DMS 273 (cell line): ENCODE measurements at regions not wholly inside any gene's neighbourhood (a gene's known extent, or its start where the extent isn't known, plus 50 kb on each side); places are given as distances from the start of the nearest gene placed in this dataset.

ENCODE experiments used
- DNase-seq: peaks from one replicate; lab custom pipeline; 2025; ENCODE audit not compliant: unreplicated experiment; lab: John Stamatoyannopoulos, UW

DNA sequence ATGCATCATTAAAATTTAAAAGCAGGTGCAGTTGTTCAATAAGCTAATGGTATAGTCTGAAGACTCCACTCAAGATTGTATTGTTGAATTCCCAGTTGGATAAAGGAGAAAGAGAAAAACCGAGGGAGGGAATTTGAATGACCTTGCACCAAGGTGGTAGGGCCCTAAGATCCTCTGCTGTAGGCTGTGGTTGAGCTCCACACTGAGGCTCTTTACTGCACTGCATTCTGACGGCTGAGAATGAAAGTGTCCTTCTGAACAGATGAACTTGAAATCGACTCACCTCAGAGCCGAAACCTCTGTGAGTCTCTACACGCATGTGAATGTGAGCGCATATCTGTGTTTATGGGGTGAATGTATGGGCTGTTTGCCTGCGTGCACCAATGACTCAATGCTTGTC, 388.9 kb upstream of the DACH1 start:
- DNase-seq: peak; percentile 79

DNA sequence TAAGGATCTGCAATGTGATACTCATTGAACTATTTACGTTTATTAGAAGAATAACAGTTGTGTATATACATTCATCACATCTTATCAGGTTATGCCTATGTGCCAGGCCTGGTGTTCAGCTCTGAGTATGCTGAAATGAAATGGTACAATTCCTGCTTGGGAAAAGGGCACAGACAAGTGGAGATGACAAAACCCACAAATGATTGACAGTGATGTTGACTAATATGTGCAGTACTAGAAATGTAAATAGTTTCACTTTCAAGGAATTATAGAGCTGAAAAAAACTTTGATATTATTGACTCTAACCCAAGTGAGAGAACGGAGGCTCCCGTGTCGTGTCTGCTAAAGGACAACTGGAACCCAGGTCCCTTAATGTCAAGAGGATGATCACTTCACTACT, 386.8 kb upstream of the DACH1 start:
- DNase-seq: no peak

DNA sequence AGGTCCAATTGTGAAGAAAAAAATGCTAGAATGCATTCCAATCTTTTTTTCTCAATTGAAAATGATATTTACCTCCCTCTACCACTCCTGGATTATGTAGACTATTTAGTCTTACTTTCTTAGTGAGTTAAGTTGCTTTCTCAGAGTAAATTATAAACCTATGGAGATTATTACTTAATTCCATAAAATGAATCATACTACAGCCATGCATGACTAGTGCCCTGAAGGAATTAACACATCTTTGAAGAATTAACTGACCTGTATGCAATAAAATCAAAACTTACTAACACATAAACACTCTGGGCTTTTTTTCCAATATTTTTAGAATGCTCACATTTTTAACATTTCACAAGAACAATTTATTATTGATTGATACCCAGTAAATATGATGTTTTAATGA, 379.4 kb upstream of the DACH1 start:
- no peak for DNase-seq

DNA sequence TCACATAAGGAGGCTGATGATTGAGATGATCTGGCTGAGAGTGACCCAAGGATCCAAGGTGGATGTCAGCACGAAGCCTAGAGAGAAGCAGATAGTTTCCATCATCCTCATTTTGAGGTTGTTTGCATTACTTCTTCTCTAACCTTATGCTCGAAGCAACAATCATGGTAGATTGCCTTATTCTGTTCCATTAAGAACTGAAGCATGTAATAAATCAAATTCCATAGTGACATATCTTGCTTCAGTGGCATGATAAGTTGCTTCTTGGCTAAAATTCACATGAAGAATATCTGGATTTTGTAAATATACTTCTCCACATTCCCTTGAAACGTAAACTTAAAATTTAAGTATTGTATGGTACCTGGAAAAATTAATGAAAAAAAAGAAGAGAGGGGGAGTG, 377.8 kb upstream of the DACH1 start:
- no peak for DNase-seq

DNA sequence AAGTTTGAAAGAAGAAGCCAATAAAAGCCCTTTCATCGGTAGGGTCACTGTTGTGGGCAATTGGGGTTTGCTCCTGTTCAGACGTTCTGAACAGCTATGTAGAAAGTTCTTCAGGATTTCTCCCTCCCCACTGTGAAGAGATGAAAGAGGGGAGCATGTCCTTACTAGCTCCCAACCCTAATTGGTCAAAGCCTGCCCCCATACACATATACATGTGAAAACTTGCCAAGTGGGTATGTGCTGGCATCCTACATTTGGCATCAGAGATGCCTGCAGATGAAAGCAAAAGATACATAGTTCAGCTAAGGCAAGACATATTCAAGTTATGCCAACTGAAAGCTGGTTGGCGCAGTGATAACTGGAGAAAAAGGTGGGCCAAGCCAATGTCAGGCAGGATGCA, 363.1 kb upstream of the DACH1 start:
- no peak for DNase-seq

DNA sequence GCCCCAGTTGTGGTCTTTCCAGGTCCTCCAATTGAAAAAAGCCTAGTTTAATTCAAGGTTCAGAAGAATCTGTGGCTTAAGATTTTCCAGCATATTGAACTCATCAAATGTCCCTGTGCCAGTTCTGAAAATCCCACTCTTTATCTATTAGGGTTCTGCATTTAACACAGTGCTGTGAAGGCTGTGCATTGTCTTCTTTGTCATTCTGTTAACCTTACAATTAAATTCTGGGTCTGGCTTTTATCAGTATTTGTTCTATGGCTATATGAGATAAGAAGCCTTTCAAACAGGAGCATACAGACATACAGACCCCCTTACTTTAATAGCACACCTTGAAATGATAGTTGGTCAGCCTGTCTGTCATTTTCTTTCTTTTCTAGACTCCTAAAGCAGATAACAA, 362.1 kb upstream of the DACH1 start:
- no peak for DNase-seq

DNA sequence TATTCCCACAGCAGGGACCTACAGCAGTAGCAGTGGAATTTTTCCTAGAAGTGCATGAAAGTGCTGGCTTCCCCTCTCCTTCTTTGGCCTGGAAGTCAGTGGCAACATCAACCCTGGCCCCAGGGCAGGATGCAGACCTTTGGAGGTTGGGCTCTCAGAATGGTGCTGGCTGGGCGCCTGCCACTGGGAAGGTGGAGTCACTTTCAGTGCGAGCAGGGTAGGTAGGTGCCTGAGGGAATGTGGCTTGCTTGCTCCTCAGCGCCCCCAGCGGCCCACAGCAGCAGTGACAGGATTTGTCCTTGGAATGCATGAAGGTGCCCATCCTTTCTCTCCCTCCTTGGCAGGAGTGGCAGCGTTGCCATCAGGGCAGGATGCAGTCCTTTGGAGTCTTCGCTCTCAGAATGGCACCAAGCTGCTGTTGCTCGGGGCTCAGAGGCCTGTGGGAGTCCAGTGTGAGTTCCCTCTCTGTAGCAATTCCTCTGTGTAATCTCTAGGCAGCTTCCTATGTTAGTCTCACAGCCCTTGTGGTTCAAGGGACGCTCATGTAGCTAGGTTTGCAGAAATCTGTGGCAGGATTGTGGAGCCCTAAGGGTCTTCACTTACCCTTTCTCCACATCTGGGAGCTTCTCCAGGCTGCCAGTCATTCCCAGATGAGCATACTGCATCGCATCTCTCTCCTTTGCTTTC, 354.4 kb upstream of the DACH1 start:
- peak; percentile 44 for DNase-seq

DNA sequence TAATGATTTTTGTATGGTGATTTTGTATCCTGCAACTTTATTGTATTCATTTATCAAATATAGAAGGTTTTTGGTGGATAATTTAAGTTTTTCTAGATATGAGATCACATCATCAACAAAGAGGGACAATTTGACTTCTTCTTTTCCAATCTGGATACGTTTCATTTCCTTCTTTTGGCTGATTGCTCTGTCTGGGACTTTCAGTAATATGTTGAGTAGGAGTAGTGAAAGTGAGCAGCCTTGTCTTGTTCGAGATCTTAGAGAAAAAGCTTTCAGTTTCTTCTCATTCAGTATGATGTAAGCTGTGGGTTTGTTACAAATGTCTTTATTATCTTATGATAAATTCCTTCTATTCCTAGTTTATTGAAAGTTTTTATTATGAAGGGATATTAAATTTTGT, 352.0 kb upstream of the DACH1 start:
- DNase-seq: no peak

DNA sequence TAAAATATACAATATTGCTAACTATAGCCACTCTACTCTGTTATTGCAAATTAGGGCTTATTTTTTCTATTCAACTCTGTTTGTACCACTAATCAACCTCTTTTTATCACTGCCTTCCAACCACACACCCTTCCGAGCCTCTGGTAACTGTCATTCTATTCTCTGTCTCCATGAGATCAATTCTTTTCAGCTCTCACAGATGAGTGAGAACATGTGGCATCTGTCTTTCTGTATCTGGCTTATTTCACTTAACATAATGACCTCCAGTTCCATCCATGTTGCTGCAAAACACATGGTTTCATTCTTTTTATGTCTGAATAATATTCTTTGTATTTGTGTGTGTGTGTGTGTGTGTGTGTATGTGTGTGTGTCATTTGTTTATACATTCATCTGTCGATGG, 350.1 kb upstream of the DACH1 start:
- DNase-seq: no peak

DNA sequence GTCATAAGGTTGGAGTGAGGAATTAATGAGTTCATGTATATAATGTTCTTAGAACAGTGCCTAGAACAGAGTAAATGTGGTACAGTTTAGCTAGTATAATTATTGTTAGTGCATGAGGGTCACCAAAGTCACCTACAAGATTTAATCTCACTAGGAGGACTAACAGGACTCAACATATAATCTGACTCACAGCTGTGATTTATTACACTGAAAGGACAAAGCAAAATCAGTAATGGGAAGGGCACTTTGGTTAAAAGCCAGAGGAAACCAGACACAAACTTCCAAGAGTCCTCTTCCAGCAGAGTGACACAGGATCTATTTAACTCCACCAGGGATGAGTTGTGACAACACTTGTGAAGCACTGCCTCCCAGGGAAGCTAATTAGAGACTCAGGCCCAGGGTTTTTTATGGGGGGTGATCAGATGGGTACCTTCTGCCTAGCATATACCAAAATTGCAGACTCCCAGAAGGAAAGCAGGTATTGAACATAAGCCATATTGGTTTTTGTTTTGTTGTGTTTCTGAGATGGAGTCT, 341.2 kb upstream of the DACH1 start:
- DNase-seq: no peak

DNA sequence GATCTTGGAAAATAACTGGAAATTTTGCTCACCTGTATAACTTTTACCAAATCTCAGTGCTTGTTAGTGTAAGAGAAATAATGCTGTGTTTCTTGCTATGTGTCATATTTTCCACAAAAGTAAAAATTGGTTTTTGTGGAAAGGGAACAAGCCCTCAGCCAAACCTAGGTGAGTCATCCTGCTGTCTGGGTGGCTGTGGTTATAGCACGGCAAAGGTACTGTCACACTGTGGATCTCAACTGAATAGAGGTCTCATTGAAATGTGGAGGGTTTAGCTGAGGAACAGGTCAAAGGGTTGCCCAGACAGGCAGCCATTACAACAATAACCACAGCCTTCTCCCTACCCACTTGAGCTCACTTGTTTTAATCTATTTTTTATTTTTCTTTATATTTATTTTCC, 338.8 kb upstream of the DACH1 start:
- no peak for DNase-seq

DNA sequence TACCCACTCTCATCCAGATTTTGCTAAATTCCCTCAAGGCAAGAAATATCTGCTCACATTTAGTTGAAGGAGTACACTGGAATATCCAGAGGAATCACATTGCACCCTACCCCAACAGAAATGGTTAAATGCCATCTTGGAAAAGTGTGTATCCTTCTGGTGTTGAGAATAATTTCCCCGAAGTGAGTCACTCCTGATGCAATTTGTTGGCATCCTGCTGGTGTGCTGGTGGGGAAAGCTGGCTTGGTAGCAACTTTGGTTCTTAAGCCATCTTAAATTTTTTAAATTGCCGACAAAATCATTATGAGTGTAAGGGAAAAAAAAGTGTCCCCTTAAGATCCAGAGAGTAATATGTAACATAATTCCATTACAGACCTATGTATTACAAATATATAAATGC, 337.3 kb upstream of the DACH1 start:
- DNase-seq: peak; percentile 39

DNA sequence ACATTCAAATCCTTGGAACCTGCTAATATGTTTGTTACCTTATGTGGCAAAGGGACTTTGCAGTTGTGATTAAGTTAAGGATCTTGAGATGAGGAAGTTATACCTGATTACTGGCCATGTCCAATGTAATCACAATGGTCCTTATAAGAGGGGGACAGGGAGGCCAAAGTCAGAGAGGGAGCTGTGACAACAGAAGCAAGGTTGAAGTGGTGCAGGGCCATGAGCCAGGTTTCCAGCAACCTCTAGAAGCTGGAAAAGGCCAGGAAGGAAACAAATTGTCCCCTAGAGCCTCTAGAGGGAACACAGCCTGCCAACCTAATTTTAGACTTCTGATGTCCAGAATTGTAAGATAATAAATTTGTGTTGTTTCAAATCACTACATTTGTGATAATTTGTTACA, 334.7 kb upstream of the DACH1 start:
- no peak for DNase-seq

DNA sequence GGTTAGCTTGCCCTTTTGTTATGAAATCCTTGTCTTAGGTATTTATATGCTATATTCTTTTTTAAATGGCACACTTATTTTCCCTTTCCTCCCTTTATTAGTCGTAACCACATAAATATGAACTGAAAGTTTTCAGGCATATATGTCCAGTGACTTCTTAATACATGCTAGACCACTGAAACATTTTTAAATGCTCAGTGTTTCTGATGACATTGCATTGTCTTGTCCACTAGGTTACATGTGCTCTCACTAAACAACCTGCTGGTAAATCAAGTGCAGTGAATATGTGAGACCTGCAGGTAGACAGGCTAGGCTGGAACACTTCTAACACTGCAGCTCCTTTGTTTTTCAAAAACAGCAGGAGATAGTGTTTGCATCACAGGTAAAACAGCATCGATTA, 332.6 kb upstream of the DACH1 start:
- DNase-seq: no peak

DNA sequence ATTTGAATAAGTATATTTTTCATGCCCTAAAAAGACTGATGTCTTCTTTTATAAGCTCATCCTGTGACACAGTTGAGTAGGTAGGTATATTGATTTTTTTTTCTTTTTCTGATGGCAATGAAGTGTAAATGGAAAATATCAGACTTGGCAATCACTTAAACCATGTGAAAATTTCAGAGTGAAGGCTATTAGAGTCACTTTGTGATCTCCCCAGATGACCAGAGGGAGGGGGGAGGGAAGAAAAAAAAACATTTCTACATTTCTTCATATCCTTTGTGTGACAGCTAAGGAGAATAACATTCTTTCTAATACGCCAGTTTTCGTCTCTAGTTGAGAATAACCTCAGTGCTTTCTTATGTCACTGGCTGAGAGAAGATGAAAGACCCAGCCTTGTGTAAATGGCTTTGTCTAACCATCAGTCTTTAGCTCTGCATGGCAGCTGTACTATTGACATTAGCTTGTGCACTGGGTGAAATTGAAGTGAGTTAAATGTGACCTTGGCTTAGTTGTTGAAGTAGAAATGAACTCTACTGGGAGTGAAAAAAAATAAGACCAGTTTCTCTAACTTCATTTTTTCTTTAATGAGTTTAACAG, 332.1 kb upstream of the DACH1 start:
- no peak for DNase-seq

DNA sequence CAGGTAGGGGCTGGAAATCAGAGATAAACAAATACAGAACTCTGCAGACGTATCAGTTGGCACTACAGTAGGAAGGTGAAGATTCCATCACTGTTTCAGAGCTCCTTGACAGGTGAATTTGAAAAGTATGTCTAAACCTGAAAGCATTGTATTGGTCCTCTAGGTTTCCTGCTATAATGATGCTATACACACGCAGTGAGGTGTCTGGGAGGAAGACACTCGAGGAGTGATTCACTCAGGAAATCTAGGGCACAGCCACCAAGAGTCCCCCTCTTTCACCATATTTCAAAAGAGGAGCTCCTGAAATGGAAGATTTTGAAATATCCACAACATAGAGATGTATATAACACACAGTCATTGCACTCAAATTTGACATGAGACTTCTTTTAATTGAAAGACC, 331.0 kb upstream of the DACH1 start:
- DNase-seq: no peak

DNA sequence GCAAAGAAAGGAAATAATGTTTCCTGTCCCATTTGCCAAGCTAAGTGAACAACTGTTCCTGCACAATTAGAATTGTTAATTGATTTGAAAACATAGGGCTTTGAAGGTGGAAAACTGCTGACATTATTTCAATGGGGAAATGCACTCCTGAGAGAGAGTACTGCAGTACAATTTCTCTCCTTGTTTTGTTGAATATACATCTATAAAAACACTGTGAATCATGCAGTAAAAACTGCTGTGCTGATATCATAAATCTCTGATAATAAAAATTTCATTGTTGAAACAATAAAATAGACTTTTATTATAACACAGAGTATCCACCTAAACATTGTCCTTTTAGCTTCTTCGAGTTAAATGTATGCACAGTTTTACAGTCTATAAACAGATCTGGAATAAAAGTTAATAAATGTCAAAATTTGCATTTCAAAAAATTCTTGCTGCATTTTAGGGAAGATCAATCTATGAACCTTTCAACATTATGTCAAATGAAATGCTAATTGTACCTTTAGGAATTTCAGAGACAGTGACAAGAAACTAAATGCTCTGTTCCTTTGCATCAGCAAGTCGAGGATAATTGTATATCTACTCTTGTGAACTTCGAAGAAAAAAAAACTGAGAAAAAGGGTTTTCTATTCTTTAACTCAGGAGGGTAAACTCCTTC, 328.2 kb upstream of the DACH1 start:
- no peak for DNase-seq

DNA sequence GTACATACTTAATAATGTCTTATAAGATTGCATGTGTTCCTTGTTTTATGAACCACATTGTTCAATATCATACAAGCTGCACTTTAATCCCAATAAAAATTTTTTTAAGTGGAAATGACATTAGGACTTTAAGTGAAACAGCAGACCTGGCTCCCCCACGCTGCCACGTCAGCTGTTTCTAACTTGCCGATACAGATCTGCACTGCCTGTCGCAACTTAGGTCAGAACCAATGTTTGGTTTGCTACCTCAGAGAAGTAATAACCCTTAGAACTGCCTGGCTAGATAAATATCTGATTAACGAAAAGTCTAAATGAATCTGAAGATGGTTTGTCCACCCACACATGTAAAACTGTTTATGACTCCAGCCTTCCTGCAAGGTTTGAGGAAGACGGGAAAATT, 327.5 kb upstream of the DACH1 start:
- DNase-seq: no peak

DNA sequence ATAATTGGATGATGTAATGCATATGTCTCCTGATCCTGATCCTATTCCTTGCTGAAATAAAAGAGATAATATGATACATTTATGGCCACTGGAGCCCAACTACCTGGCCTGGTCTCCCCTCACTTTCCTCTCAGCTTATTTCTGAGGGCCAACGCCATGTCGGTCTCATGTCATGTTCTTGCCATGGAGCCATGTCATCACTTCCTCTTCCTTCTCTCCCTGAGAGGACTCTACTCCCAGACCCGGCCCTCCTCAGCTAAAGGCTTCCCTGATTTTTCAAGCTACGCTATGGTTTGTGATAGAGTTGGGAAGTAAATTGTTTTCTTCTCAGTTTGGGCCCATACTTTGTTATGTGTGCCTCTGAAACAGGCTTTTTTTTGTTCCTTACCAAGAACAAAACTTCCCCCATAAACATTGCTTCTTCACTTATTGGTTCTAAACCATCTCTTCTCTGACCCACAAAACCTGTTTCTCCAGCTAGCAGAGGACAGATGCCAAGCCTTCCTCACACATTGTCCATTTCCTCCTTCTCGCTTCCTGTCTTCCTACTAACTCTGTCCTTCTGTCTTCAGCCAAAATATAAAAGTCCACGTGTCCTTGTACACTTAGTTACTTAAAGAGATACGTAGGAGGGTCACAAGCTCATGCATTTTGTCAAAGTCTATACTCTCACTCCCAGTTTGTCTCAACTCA, 319.9 kb upstream of the DACH1 start:
- no peak for DNase-seq

DNA sequence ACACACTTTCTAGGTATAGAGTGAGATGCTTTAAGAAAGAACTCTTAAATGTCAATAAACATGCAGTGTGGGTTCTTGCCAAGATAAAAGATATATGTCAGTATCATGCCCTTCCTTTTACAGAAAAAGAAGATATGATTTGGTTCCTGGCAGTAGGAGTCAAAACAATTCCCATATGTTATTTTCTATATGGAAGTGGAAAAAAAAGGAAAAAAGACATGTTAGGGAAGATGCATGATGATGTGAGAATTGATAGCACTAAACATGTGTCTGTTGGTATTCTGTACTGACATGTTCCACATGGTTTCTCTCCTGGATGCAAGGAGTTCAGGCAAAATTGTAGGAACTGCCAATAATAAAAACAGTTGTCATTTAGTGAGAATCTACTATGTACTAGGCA, 318.8 kb upstream of the DACH1 start:
- no peak for DNase-seq

DNA sequence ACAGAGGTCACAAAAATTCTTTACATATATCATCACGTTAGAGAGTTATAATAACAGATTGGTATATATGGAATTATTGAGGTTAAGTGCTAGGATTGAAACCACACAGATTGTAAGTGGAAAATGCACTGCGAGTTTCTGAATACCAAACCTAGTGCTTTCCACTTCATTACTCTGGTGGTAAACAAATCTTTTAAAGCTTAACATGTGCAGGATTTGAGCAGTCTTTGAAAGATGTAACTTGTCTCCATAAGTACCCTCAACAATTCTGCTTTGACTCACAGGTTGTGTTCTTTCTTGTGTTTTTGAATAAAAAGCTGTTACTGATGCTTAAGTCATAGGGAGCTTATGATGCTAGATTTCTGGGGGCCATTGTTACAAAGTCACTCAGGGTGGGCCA, 314.7 kb upstream of the DACH1 start:
- DNase-seq: no peak
